ENCODE measurements at regions not wholly inside any gene's neighbourhood (a gene's known extent, or its start where the extent isn't known, plus 50 kb on each side); places are given as distances from the start of the nearest gene placed in this dataset.
"Not testable (repeated sequence)": the region's sequence is repeated elsewhere in the genome, so short reads cannot be mapped to it uniquely, and the experiment has no call there.

DNA sequence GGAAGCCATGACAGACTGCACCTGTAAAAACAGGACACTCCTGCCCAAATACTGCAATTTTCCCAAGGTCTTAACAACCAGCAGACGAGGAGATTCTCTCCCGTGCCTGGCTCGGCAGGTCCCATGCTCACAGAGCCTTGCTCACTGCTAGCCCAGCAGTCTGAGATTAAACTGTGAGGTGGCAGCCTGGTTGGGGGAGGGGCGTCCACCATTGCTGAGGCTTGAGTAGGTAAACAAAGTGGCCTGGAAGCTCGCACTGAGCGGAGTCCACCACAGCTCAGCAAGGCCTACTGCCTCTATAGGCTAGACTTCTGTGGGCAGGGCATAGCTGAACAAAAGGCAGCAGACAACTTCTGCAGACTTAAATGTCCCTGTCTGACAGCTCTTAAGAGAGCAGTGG lies 80.3 kb downstream of the ANXA5 start:
- not testable (repeated sequence) for H3K9me3 Mint-ChIP-seq, H3K27ac Mint-ChIP-seq, H3K4me1 Mint-ChIP-seq, H3K36me3 Mint-ChIP-seq, H3K4me3 Mint-ChIP-seq, ATAC-seq
- peaks cover 13% of the 10 kb centered on the region for H3K27me3 Mint-ChIP-seq

DNA sequence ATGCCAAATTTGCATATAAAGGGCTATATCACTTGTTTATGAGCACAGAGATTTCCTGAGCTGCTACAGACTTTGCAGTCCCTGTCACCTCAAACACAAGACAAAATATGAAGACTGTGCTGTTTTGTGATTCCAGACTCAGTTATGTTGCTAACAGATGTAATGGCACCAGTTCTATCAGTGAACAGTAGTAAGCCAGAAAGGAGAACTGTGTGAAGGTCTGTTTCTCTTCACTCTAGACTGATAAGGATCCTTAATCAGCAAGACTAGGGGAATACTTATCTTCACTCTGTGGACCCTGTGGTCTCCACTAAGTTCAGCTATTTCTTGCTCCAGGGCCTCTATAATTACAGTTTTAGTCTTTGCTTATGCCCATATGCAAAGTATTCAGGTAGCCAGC lies 82.7 kb downstream of the ANXA5 start:
- Mint-ChIP-seq H3K27me3 (peaks cover 13% of the 10 kb centered on the region), H3K4me3 (no peak overlapping the region), H3K36me3 (no peaks in the 10 kb centered on the region), H3K27ac (no peak overlapping the region), H3K4me1 (no peaks in the 10 kb centered on the region), H3K9me3 (no peaks in the 10 kb centered on the region)
- ATAC-seq = no peak

DNA sequence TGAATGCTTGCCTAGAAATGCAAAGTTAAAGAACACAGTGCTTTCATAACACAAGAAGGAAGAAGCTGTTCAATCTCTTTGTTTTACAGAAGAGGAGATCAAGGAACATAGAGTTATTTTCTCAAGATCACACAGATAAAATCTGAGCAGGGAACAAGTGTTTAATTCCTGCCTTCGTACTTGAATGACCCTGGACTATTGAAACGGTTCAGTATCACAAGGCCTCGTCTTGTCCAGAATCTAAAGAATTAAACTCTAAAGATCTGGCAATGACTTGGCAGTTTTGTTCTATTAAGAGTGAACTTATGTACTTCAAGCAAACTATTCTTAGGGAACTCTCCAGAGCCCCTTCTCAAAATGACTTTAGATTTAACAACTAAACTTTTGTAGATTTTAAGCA lies 97.7 kb downstream of the ANXA5 start:
- Mint-ChIP-seq H3K4me3 (no peak overlapping the region), H3K27ac (no peak overlapping the region), H3K27me3 (peaks cover 8% of the 10 kb centered on the region), H3K36me3 (no peaks in the 10 kb centered on the region), H3K9me3 (no peaks in the 10 kb centered on the region), H3K4me1 (no peaks in the 10 kb centered on the region)
- ATAC-seq = no peak

DNA sequence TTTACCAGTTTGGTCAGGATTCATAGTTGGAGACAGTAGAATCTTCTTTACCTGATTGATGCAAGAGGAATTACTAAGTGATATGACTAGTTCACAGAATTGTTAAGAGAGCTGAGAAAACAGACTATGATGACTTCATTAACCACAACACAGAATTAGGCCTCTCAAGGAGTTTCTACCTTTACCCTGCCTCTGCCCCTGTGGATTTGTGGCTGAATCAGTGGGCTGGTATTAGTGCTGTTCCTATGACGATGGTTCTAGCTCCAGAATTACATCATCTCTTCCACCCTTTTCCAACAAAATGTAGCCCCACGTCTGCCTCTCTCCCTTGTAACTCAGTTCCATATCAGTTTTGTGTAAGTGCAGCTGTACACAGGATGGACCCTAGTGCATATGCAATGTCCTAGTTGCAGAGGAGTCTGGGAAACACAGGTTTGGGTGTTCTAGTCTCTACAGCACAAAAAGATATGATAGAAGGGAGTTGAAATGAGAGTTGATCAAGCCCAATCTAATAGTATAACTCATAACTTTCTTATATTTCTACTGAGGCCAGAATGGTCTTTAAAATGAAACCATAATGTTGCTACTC lies 99.3 kb downstream of the ANXA5 start:
- Mint-ChIP-seq H3K9me3 (no peaks in the 10 kb centered on the region), H3K4me3 (no peak overlapping the region), H3K36me3 (no peaks in the 10 kb centered on the region), H3K27ac (no peak overlapping the region), H3K27me3 (peaks cover 8% of the 10 kb centered on the region), H3K4me1 (no peaks in the 10 kb centered on the region)
- ATAC-seq = no peak

DNA sequence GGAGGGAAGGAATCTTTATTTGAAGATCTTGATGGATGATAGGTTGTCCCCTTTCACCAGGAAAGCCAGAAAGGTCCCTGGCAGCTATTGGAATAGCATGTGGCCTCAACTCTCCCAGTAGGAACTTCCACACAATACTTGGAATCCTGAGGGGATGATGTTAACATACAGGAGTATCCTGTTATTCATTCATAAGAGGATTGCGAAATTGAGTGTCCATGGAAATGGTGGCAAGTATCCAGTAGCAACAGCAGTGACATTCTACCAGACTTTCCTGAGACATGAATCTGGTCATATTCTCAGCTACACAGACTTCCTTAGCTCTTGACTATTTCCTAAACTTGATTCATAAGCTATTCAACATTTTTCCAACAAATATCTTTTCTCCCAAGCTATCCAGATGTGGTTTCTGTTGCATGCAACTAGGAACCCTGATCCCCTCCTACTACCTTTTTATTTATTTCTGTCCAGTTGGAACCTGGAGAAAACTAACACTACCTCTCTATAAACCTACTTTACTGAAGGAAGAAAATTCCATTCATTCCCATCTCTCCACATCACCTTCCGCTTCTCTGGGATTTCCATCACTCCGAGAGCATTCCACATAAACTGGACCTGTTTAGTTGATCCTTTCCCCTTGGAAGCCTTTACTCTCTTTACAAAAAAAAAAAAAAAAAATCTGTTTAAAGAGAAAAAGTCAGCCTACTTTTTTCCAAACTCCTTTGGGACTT lies 101.8 kb downstream of the ANXA5 start:
- Mint-ChIP-seq H3K27ac (no peak overlapping the region), H3K27me3 (peaks cover 8% of the 10 kb centered on the region), H3K9me3 (no peaks in the 10 kb centered on the region), H3K36me3 (no peaks in the 10 kb centered on the region), H3K4me1 (no peaks in the 10 kb centered on the region), H3K4me3 (no peak overlapping the region)
- ATAC-seq = no peak

GRCh38 chr4:121593760-121594159 lies 103.0 kb downstream of the ANXA5 start:
- ATAC-seq = no peak
- H3K4me1 Mint-ChIP-seq = no peaks in the 10 kb centered on the region
- H3K9me3 Mint-ChIP-seq = no peaks in the 10 kb centered on the region
- peaks cover 8% of the 10 kb centered on the region for H3K27me3 Mint-ChIP-seq
- no peak overlapping the region for H3K27ac Mint-ChIP-seq
- H3K4me3 Mint-ChIP-seq = no peak overlapping the region
- no peaks in the 10 kb centered on the region for H3K36me3 Mint-ChIP-seq

- H3K36me3 Mint-ChIP-seq, H3K4me3 Mint-ChIP-seq, H3K27ac Mint-ChIP-seq, H3K4me1 Mint-ChIP-seq, ATAC-seq, H3K9me3 Mint-ChIP-seq: not testable (repeated sequence)
- peaks cover 11% of the 10 kb centered on the region for H3K27me3 Mint-ChIP-seq
These were observed 104.5 kb downstream of the ANXA5 start for GRCh38 chr4:121592257-121592656.

DNA sequence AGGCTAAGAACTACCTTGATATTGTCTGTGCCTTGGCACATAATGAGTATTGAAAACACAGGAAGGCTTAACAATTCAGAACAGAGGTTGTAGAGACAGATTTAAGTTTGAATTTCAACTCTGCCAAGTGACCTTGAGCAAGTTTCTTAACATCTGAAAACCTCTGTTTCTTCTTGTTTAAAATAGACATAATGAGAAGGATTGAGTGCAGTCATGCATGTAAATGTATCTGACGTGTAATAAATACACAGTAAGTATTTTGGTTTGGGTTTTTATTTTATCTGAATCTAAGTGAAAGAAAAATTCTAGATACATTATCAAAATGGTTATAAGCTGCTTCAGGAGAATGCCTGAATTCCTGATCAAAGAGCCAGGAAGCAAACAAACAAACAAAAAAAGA lies 111.9 kb downstream of the ANXA5 start:
- Mint-ChIP-seq H3K9me3 (no peaks in the 10 kb centered on the region), H3K4me1 (peaks cover 7% of the 10 kb centered on the region), H3K4me3 (no peak overlapping the region), H3K36me3 (no peaks in the 10 kb centered on the region), H3K27me3 (peaks cover 32% of the 10 kb centered on the region), H3K27ac (no peak overlapping the region)
- ATAC-seq = no peak

DNA sequence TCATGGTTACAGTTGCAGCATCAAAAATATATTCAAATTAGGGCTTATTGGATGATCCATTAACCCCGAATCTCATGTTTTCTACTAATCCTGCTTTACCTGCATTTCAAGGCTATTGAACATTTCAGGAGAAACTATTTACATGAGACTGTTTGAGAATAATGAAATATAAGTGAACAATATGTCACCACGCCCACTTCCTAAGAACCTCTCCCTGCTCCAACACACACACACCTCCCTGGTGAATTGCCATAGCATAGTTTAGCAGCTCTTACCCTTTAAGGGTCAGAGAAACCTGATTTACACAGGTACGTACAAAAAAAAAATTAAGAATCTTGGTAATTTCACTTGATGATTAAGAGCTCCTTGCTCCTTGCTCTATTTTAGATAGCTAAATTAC lies 113.4 kb downstream of the ANXA5 start:
- Mint-ChIP-seq H3K27ac (no peak overlapping the region), H3K4me1 (peaks cover 7% of the 10 kb centered on the region), H3K27me3 (peaks cover 29% of the 10 kb centered on the region), H3K9me3 (no peaks in the 10 kb centered on the region), H3K4me3 (no peak overlapping the region), H3K36me3 (no peaks in the 10 kb centered on the region)
- ATAC-seq = no peak

- no peaks in the 10 kb centered on the region for H3K9me3 Mint-ChIP-seq
- peaks cover 21% of the 10 kb centered on the region for H3K27me3 Mint-ChIP-seq
- H3K36me3 Mint-ChIP-seq = no peaks in the 10 kb centered on the region
- H3K4me1 Mint-ChIP-seq = peaks cover 7% of the 10 kb centered on the region
- ATAC-seq = no peak
- no peak overlapping the region for H3K27ac Mint-ChIP-seq
- H3K4me3 Mint-ChIP-seq = no peak overlapping the region
These were observed 114.5 kb downstream of the ANXA5 start for GRCh38 chr4:121582296-121582695.

DNA sequence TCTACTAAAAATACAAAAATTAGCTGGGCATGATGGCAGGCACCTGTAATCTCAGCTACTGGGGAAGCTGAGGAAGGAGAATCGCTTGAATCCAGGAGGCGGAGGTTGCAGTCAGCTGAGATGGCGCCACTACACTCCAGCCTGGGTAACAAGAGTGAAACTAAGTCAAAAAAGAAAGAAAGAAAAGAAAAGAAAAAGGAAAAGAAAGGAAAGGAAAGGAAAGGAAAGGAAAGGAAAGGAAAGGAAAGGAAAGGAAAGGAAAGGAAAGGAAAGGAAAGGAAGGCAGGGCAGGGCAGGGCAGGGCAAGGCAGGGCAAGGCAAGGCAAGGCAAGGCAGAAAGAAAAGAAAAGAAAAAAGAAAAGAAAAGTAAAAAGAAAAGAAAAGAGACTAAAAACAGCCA lies 121.4 kb downstream of the ANXA5 start:
- not testable (repeated sequence) for H3K36me3 Mint-ChIP-seq, ATAC-seq, H3K9me3 Mint-ChIP-seq, H3K4me1 Mint-ChIP-seq, H3K4me3 Mint-ChIP-seq, H3K27ac Mint-ChIP-seq
- H3K27me3 Mint-ChIP-seq = peaks cover 16% of the 10 kb centered on the region

- H3K27me3 Mint-ChIP-seq = peaks cover 21% of the 10 kb centered on the region
- no peak for ATAC-seq
These were observed 122.2 kb downstream of the ANXA5 start for GRCh38 chr4:121574618-121575017.

GRCh38 chr4:121567748-121568147 lies 129.0 kb downstream of the ANXA5 start:
- peaks cover 50% of the 10 kb centered on the region for H3K27me3 Mint-ChIP-seq
- no peaks in the 10 kb centered on the region for H3K36me3 Mint-ChIP-seq
- H3K27ac Mint-ChIP-seq = no peak overlapping the region

More at GRCh38 chr4:121574618-121575017, 122.2 kb downstream of the ANXA5 start:
- no peaks in the 10 kb centered on the region for H3K4me1 Mint-ChIP-seq
- H3K4me3 Mint-ChIP-seq = no peak overlapping the region
- no peak overlapping the region for H3K27ac Mint-ChIP-seq
- H3K36me3 Mint-ChIP-seq = no peaks in the 10 kb centered on the region
- H3K9me3 Mint-ChIP-seq = peaks cover 3% of the 10 kb centered on the region

GRCh38 chr4:121564840-121565375 lies 131.9 kb downstream of the ANXA5 start:
- H3K4me1 Mint-ChIP-seq = no peaks in the 10 kb centered on the region
- no peak for ATAC-seq
- no peak overlapping the region for H3K4me3 Mint-ChIP-seq
- no peak overlapping the region for H3K27ac Mint-ChIP-seq
- H3K27me3 Mint-ChIP-seq = peaks cover 62% of the 10 kb centered on the region
- no peaks in the 10 kb centered on the region for H3K36me3 Mint-ChIP-seq
- H3K9me3 Mint-ChIP-seq = peaks cover 5% of the 10 kb centered on the region

More at GRCh38 chr4:121567748-121568147, 129.0 kb downstream of the ANXA5 start:
- no peaks in the 10 kb centered on the region for H3K4me1 Mint-ChIP-seq
- H3K9me3 Mint-ChIP-seq = peaks cover 3% of the 10 kb centered on the region
- no peak overlapping the region for H3K4me3 Mint-ChIP-seq
- no peak for ATAC-seq

DNA sequence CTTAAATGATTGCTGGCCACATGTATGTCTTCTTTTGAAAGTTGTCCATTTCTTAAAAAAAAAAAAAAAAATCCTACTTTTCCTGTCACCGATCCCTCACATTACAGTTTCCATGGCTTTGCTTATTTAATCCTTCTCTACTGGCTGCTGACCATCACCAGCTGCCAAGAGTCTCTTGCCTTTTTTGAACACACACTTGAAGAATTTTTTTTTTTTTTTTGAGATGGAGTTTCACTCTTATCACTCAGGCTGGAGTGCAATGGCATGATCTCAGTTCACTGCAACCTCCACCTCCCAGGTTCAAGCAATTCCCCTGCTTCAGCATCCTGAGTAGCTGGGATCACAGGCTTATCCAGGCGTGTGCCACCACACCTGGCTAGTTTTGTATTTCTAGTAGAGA lies 134.0 kb downstream of the ANXA5 start:
- ATAC-seq = no peak

More for the DNA sequence above, 134.0 kb downstream of the ANXA5 start:
- Mint-ChIP-seq H3K9me3 (peaks cover 5% of the 10 kb centered on the region), H3K36me3 (no peaks in the 10 kb centered on the region), H3K27me3 (peaks cover 46% of the 10 kb centered on the region), H3K4me1 (no peaks in the 10 kb centered on the region), H3K27ac (no peak overlapping the region), H3K4me3 (no peak overlapping the region)
